Tibial artery (tissue), 4 donors: ENCODE measurements at regions not wholly inside any gene's neighbourhood (a gene's known extent, or its start where the extent isn't known, plus 50 kb on each side); places are given as distances from the start of the nearest gene placed in this dataset.

Experiments
- DNase-seq, 2 donors: peaks; one replicate each; pipeline ENCODE4 v3.0.0-alpha.2; 2019
- H3K27ac ChIP-seq, 2 donors: fragments of 200-600 bp; sonication (generic) in 1 of 2; 1 replicate in 1 of 2; 2 replicates in 1 of 2; pipeline ENCODE4 v1.5.1; 2018 to 2019; ENCODE audit warnings: mild to moderate bottlenecking in 1 of 2
- H3K27me3 ChIP-seq, 2 donors: fragments of 200-600 bp; sonication (generic) in 1 of 2; one replicate each; pipeline versions ENCODE4 v1.5.1 to v1.6.0; 2016 to 2019
- H3K36me3 ChIP-seq, 3 donors: fragments of 200-600 bp; sonication (generic) in 2 of 3; one replicate each; pipeline ENCODE4 v1.5.1; 2016 to 2019; ENCODE audit warnings: mild to moderate bottlenecking in 2 of 3
- H3K4me1 ChIP-seq, 4 donors: fragments of 200-600 bp; sonication (generic) in 2 of 4; 1 replicate in 3 of 4; 2 replicates in 1 of 4; pipeline ENCODE4 v1.5.1; 2016 to 2019
- H3K4me3 ChIP-seq, 2 donors: fragments of 200-600 bp; sonication (generic) in 1 of 2; 1 replicate in 1 of 2; 2 replicates in 1 of 2; pipeline ENCODE4 v1.5.1; 2018 to 2019; ENCODE audit warnings: mild to moderate bottlenecking in 2 of 2
- H3K9me3 ChIP-seq, 3 donors: fragments of 200-600 bp; sonication (generic) in 1 of 3; one replicate each; pipeline ENCODE4 v1.5.1; 2016 to 2019
- intact Hi-C: fragments of 100-400 bp; cut with DNase I; formaldehyde crosslinking; loops from one replicate; pipeline ENCODE4 v1.15.0; 2023; ENCODE audit warnings: low total_unique reads
- TF ChIP-seq, protein P1 (sequence below), 2 experiments: fragments of 200-600 bp in 1 of 2; fragments of 450-650 bp in 1 of 2; IDR thresholded peaks; one replicate each; pipeline ENCODE4 v1.5.1; 2017 to 2019; ENCODE audit warnings: antibody characterized with exemption in 2 of 2, mild to moderate bottlenecking in 1 of 2, moderate library complexity in 1 of 2

DNA sequence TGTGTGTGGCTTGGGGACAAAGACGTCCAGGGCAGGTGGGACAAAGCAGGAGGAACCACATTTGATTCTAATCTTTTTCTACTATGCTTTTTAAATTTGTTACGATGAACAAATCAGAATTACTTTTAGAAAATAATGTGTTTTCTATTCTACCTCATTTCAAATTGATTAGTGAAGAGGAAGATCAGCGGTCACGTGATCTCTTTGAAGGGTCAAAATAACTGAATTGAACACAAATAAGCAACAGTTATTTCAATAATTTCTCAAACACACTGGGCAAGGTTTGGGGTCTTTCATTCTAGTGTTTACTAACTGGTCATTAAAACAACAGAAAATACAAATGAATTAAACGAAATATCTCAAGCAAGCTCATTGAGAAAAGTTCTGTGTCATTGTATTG, 773.0 kb upstream of the IGFBP3 start:
- H3K4me3 ChIP-seq, result no peak overlapping the region
- H3K27me3 ChIP-seq, result no peaks in the 10 kb centered on the region
- H3K9me3 ChIP-seq, result no peaks in the 10 kb centered on the region
- no peak overlapping the region for H3K27ac ChIP-seq
- TF ChIP-seq, protein P1, sequence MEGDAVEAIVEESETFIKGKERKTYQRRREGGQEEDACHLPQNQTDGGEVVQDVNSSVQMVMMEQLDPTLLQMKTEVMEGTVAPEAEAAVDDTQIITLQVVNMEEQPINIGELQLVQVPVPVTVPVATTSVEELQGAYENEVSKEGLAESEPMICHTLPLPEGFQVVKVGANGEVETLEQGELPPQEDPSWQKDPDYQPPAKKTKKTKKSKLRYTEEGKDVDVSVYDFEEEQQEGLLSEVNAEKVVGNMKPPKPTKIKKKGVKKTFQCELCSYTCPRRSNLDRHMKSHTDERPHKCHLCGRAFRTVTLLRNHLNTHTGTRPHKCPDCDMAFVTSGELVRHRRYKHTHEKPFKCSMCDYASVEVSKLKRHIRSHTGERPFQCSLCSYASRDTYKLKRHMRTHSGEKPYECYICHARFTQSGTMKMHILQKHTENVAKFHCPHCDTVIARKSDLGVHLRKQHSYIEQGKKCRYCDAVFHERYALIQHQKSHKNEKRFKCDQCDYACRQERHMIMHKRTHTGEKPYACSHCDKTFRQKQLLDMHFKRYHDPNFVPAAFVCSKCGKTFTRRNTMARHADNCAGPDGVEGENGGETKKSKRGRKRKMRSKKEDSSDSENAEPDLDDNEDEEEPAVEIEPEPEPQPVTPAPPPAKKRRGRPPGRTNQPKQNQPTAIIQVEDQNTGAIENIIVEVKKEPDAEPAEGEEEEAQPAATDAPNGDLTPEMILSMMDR (IDR thresholded peaks at IDR 0.05), result no peak
- no peaks in the 10 kb centered on the region for H3K4me1 ChIP-seq
- no peaks in the 10 kb centered on the region for H3K36me3 ChIP-seq
- intact Hi-C loops, result no loop called here
- no peak for DNase-seq

DNA sequence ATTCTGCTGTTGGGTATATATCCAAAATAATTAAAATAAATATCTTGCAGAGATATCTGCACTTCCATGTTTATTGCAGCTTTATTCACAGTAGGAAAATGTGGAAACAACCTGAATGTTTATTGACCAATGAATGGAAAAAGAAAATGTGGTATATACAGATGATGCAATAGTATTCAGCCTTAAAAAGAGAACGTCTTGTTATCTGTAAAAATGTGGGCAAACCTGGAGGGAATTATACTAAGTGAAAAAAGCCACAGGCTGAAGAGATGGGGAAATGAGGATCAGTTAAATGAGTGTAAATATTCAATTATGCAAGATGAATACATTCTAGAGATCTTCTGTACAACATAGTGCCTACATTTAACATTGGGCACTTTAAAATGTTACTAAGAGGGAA, 766.1 kb upstream of the IGFBP3 start:
- H3K4me3 ChIP-seq, result no peak overlapping the region
- DNase-seq, result no peak
- H3K27ac ChIP-seq, result no peak overlapping the region
- H3K27me3 ChIP-seq, result no peaks in the 10 kb centered on the region
- H3K36me3 ChIP-seq, result no peaks in the 10 kb centered on the region
- intact Hi-C loops, result no loop called here
- no peaks in the 10 kb centered on the region for H3K9me3 ChIP-seq
- H3K4me1 ChIP-seq, result peaks cover 0 to 17% (median 3%) of the 10 kb centered on the region in 4 donors
- TF ChIP-seq, protein P1 (IDR thresholded peaks at IDR 0.05), result no peak

DNA sequence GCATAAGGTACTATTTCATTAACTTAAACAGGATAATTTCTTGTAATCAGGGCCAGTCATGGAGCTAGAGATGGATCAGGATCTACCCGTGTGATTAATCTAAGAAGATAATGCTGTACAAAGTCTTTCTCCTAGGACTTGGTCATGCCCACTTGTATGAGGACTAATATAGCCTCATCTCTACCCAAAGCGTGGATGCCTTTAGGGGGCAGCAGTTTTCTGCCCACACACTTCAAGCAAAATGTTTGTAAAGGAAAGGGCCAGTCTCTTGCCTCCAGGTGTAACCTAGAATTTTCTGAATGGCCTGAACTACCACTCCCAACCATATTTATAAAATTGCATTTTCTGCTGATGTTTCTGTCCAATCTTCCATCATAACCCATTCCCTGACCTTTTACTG, 764.0 kb upstream of the IGFBP3 start:
- DNase-seq, result no peak
- TF ChIP-seq, protein P1 (IDR thresholded peaks at IDR 0.05), result no peak
- intact Hi-C loops, result no loop called here
- Histone ChIP-seq H3K27ac (no peak overlapping the region), H3K9me3 (no peaks in the 10 kb centered on the region), H3K27me3 (no peaks in the 10 kb centered on the region), H3K4me1 (peaks cover 0 to 23% (median 5%) of the 10 kb centered on the region in 4 donors), H3K36me3 (no peaks in the 10 kb centered on the region), H3K4me3 (no peak overlapping the region)

DNA sequence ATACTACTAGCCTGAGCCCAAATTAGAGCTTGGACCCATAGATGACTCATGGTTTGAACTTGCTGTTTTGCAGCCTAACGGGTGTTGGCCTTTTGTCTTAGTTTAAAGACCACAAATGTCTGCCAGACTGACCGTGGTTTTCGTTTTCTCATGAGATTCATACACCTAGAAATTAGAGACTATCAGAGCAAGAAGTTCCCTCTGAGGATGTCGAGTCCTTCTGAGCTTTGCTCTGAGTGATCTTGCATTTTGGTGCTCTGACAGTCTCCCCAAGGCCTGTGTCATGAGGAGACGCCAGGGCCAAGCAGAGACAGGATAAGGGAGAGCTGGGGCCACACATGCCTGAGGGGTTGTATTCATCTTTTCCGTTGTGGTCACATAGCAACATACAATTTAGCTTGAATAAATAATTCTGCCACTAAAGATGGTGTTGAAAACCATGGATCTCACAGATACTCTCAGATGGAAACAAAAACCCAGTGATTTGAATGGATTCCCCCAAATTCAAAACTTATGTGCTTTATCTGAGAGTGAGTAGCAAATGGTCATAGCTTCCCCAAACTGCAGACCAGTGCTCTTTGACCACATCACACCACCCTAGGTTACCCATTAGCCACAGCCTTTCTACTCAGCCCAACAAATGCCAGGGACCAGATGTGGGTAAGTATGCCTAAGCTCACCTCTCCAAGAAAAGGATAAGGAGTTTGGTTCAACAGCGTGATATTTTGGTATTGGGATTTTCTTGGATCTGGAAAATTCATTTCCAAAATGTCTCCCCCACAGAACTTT, 762.0 kb upstream of the IGFBP3 start:
- TF ChIP-seq, protein P1 (IDR thresholded peaks at IDR 0.05), result no peak
- H3K27me3 ChIP-seq, result no peaks in the 10 kb centered on the region
- DNase-seq, result no peak
- intact Hi-C loops, result no loop called here
- H3K27ac ChIP-seq, result peak overlapping the region in 1 of 2 donors; percentile 13
- H3K9me3 ChIP-seq, result no peaks in the 10 kb centered on the region
- no peaks in the 10 kb centered on the region for H3K36me3 ChIP-seq
- peaks cover 0 to 23% (median 5%) of the 10 kb centered on the region in 4 donors for H3K4me1 ChIP-seq
- no peak overlapping the region for H3K4me3 ChIP-seq

DNA sequence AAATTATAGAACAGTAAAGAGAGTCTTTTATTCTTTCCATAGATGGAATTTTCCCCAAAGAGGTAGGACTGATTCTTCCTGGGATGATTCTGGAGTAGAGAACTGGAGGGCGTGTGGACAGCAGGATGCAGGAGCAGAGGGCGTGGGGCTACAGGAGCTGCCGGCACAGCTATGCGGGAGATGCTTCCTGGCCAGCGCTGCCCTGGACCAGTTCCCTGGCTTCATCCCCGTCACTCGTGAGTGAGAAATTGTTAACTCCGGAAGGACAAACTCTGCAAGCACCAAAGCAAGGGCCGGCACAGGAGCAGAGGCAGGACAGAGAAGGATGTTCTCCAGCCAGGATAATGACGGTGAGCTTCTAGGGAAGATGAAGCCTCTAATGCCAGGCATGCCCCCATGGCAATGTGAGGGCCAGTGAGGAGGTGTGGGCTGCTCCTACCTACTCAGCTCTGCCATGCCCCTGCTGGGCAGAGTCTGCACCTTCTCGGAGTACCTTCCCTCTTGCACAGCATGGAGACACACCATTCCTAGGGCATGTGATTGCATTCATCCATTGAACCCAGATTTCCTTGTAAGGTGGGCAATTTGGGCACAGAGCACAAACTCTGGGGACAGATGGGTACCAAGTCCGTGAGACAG, 760.9 kb upstream of the IGFBP3 start:
- Histone ChIP-seq H3K9me3 (no peaks in the 10 kb centered on the region), H3K27me3 (no peaks in the 10 kb centered on the region), H3K27ac (peak overlapping the region in 1 of 2 donors; percentile 13), H3K36me3 (no peaks in the 10 kb centered on the region), H3K4me1 (peaks cover 0 to 23% (median 5%) of the 10 kb centered on the region in 4 donors), H3K4me3 (no peak overlapping the region)
- TF ChIP-seq, protein P1 (IDR thresholded peaks at IDR 0.05), result no peak
- DNase-seq, result peak; percentile 31 to 71
- intact Hi-C loops, result no loop called here
